GM10248 (cell line): ENCODE measurements at regions not wholly inside any gene's neighbourhood (a gene's known extent, or its start where the extent isn't known, plus 50 kb on each side); places are given as distances from the start of the nearest gene placed in this dataset.

Experiments
- CTCF ChIA-PET: fragments of 300-600 bp; sonication (Branson Sonifier 250); formaldehyde crosslinking; extraction: SDS; loops from one replicate; lab custom pipeline; 2021; ENCODE audit warnings: antibody characterized with exemption; lab: Yijun Ruan, JAX
- POLR2A ChIA-PET: fragments of 350-650 bp; sonication (Branson Sonifier 250); formaldehyde crosslinking; extraction: SDS; loops from one replicate; lab custom pipeline; 2020; ENCODE audit warnings: antibody characterized with exemption; lab: Yijun Ruan, JAX
- DNase-seq: peaks from one replicate; pipeline ENCODE4 v3.0.0; 2012; ENCODE audit errors: extremely low spot score
- CTCF ChIP-seq: IDR thresholded peaks from 2 replicates; pipeline ENCODE4 v1.5.1; 2012; ENCODE audit warnings: mild to moderate bottlenecking, low read depth; ENCODE audit errors: extremely low read depth, missing control alignments, control extremely low read depth

- CTCF ChIA-PET: interaction anchor here (1.0 kb wide), 1 partner anchor 11 kb away, joined by 3 read pairs; no protein-coding TSS in a partner anchor
- TF ChIP-seq CTCF: no peak
- POLR2A ChIA-PET: no interaction called here
- DNase-seq: no peak
Observed at GRCh38 chr22:48834404-48834803, 993.3 kb downstream of the BRD1 start.

GRCh38 chr22:48832592-48832991, 995.1 kb downstream of the BRD1 start:
- ChIA-PET CTCF (no interaction called here), POLR2A (no interaction called here)
- no peak for DNase-seq
- no peak for TF ChIP-seq CTCF

GRCh38 chr22:48829908-48830307, 997.8 kb downstream of the BRD1 start:
- ChIA-PET CTCF (no interaction called here), POLR2A (no interaction called here)
- no peak for TF ChIP-seq CTCF
- no peak for DNase-seq

GRCh38 chr22:48828688-48829087, 999.0 kb downstream of the BRD1 start:
- DNase-seq: no peak
- CTCF ChIA-PET: no interaction called here
- no peak for TF ChIP-seq CTCF
- POLR2A ChIA-PET: no interaction called here

GRCh38 chr22:48827904-48828555, 999.6 kb downstream of the BRD1 start:
- ChIA-PET POLR2A (no interaction called here), CTCF (no interaction called here)
- DNase-seq: no peak

GRCh38 chr22:48827268-48827846, 1000.3 kb downstream of the BRD1 start:
- POLR2A ChIA-PET: no interaction called here
- CTCF ChIA-PET: no interaction called here
- DNase-seq: no peak
- TF ChIP-seq CTCF: no peak

More at GRCh38 chr22:48827904-48828555, 999.6 kb downstream of the BRD1 start:
- no peak for TF ChIP-seq CTCF

GRCh38 chr22:48826546-48826945, 1001.1 kb downstream of the BRD1 start:
- TF ChIP-seq CTCF: no peak
- no peak for DNase-seq
- POLR2A ChIA-PET: no interaction called here
- CTCF ChIA-PET: no interaction called here
